ENCODE measurements at regions not wholly inside any gene's neighbourhood (a gene's known extent, or its start where the extent isn't known, plus 50 kb on each side); places are given as distances from the start of the nearest gene placed in this dataset.

DNA sequence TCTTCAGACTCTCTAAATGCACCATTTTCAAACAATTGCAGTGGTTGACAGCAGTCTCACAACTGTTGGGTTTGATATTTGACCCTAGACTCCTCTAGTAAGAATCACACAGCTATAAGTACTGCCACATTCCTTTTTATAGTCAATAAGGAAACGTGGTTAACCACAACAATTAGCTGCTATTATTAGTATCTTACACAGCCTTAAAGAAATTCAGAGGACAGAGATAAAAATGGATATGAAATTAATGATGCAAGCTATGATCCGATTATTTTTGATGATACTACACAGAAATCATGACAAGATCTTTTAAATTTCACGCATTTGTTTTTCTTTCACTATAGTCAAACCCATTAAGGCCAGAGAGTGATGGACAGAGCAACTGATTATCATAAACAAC is 288.6 kb upstream of the C9orf72 start:
- H3K4me1 Mint-ChIP-seq (ENCODE audit: low read depth, unreplicated experiment), result peaks cover 4% of the 10 kb centered on the region
- H3K27me3 Mint-ChIP-seq (ENCODE audit: unreplicated experiment), result no peaks in the 10 kb centered on the region
- no peaks in the 10 kb centered on the region for H3K9me3 Mint-ChIP-seq (ENCODE audit: unreplicated experiment)
- no peaks in the 10 kb centered on the region for H3K36me3 Mint-ChIP-seq (ENCODE audit: unreplicated experiment)
- DNase-seq, result no peak
- no peak overlapping the region for H3K27ac Mint-ChIP-seq (ENCODE audit: unreplicated experiment)
- TF ChIP-seq, protein P1, sequence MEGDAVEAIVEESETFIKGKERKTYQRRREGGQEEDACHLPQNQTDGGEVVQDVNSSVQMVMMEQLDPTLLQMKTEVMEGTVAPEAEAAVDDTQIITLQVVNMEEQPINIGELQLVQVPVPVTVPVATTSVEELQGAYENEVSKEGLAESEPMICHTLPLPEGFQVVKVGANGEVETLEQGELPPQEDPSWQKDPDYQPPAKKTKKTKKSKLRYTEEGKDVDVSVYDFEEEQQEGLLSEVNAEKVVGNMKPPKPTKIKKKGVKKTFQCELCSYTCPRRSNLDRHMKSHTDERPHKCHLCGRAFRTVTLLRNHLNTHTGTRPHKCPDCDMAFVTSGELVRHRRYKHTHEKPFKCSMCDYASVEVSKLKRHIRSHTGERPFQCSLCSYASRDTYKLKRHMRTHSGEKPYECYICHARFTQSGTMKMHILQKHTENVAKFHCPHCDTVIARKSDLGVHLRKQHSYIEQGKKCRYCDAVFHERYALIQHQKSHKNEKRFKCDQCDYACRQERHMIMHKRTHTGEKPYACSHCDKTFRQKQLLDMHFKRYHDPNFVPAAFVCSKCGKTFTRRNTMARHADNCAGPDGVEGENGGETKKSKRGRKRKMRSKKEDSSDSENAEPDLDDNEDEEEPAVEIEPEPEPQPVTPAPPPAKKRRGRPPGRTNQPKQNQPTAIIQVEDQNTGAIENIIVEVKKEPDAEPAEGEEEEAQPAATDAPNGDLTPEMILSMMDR (IDR thresholded peaks at IDR 0.05; ENCODE audit: partially characterized antibody, unreplicated experiment), result no peak
- H3K4me3 Mint-ChIP-seq (ENCODE audit: unreplicated experiment), result no peak overlapping the region

- TF ChIP-seq, protein P1 (IDR thresholded peaks at IDR 0.05; ENCODE audit: partially characterized antibody, unreplicated experiment), result no peak
- Mint-ChIP-seq H3K4me3 (ENCODE audit: unreplicated experiment) (peak overlapping the region; percentile 36), H3K4me1 (ENCODE audit: low read depth, unreplicated experiment) (peaks cover 4% of the 10 kb centered on the region), H3K9me3 (ENCODE audit: unreplicated experiment) (no peaks in the 10 kb centered on the region), H3K27me3 (ENCODE audit: unreplicated experiment) (no peaks in the 10 kb centered on the region), H3K36me3 (ENCODE audit: unreplicated experiment) (no peaks in the 10 kb centered on the region), H3K27ac (ENCODE audit: unreplicated experiment) (peak overlapping the region; percentile 41)
- DNase-seq, result no peak
Measured at GRCh38 chr9:27864644-27865438, 291.6 kb upstream of the C9orf72 start.

DNA sequence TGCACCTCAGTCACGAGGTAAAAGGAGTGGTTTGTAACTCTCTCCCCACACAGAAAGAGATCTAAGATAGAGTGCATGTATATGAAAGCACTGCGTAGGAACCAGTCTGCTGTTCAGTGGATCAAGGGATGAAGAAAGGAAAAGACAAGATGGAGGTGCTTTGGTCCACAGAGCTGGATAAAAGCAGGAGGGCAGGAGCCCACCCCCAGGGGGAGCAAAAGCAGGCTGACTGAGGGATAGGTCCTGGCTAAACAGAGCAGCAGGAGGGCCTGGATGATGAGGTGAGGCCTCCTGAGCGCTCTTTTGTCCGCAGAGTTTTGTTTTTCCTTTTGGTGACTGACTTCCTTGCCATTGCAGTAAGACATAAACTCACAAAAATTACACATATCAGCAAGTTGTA is 293.5 kb upstream of the C9orf72 start:
- H3K4me1 Mint-ChIP-seq (ENCODE audit: low read depth, unreplicated experiment), result peaks cover 4% of the 10 kb centered on the region
- DNase-seq, result no peak
- H3K27me3 Mint-ChIP-seq (ENCODE audit: unreplicated experiment), result no peaks in the 10 kb centered on the region
- no peak overlapping the region for H3K27ac Mint-ChIP-seq (ENCODE audit: unreplicated experiment)
- H3K9me3 Mint-ChIP-seq (ENCODE audit: unreplicated experiment), result no peaks in the 10 kb centered on the region
- peaks cover 1% of the 10 kb centered on the region for H3K36me3 Mint-ChIP-seq (ENCODE audit: unreplicated experiment)
- H3K4me3 Mint-ChIP-seq (ENCODE audit: unreplicated experiment), result no peak overlapping the region
- TF ChIP-seq, protein P1 (IDR thresholded peaks at IDR 0.05; ENCODE audit: partially characterized antibody, unreplicated experiment), result no peak

DNA sequence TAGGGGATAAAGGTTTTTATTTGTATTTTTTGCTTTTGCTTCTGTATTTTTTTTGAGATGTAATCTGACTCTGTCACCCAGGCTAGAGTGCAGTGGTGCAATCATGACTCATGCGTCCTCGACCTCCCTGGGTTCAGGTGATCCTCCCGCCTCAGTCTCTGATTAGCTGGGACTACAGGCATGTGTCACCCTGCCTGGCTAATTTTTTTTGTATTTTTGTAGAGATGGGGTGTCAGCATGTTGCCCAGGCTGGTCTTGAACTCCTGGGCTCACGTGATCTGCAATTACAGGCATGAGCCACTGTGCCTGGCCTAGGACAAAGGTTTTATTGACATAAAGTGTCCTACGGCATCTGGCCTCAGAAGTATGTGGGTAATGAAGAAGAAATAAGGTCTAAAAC is 297.1 kb upstream of the C9orf72 start:
- peaks cover 2% of the 10 kb centered on the region for H3K9me3 Mint-ChIP-seq (ENCODE audit: unreplicated experiment)
- peaks cover 4% of the 10 kb centered on the region for H3K36me3 Mint-ChIP-seq (ENCODE audit: unreplicated experiment)
- no peak for DNase-seq
- H3K4me3 Mint-ChIP-seq (ENCODE audit: unreplicated experiment), result no peak overlapping the region
- TF ChIP-seq, protein P1 (IDR thresholded peaks at IDR 0.05; ENCODE audit: partially characterized antibody, unreplicated experiment), result no peak
- peaks cover under 1% of the 10 kb centered on the region for H3K4me1 Mint-ChIP-seq (ENCODE audit: low read depth, unreplicated experiment)
- no peaks in the 10 kb centered on the region for H3K27me3 Mint-ChIP-seq (ENCODE audit: unreplicated experiment)
- no peak overlapping the region for H3K27ac Mint-ChIP-seq (ENCODE audit: unreplicated experiment)

- no peaks in the 10 kb centered on the region for H3K4me1 Mint-ChIP-seq (ENCODE audit: low read depth, unreplicated experiment)
- H3K36me3 Mint-ChIP-seq (ENCODE audit: unreplicated experiment), result peaks cover 13% of the 10 kb centered on the region
- peaks cover 3% of the 10 kb centered on the region for H3K9me3 Mint-ChIP-seq (ENCODE audit: unreplicated experiment)
- TF ChIP-seq, protein P1 (IDR thresholded peaks at IDR 0.05; ENCODE audit: partially characterized antibody, unreplicated experiment), result no peak
- H3K4me3 Mint-ChIP-seq (ENCODE audit: unreplicated experiment), result no peak overlapping the region
- DNase-seq, result no peak
- no peak overlapping the region for H3K27ac Mint-ChIP-seq (ENCODE audit: unreplicated experiment)
- H3K27me3 Mint-ChIP-seq (ENCODE audit: unreplicated experiment), result peaks cover 2% of the 10 kb centered on the region
Measured at GRCh38 chr9:27880156-27880555, 306.9 kb upstream of the C9orf72 start.
